ENCODE measurements at regions not wholly inside any gene's neighbourhood (a gene's known extent, or its start where the extent isn't known, plus 50 kb on each side); places are given as distances from the start of the nearest gene placed in this dataset.

DNA sequence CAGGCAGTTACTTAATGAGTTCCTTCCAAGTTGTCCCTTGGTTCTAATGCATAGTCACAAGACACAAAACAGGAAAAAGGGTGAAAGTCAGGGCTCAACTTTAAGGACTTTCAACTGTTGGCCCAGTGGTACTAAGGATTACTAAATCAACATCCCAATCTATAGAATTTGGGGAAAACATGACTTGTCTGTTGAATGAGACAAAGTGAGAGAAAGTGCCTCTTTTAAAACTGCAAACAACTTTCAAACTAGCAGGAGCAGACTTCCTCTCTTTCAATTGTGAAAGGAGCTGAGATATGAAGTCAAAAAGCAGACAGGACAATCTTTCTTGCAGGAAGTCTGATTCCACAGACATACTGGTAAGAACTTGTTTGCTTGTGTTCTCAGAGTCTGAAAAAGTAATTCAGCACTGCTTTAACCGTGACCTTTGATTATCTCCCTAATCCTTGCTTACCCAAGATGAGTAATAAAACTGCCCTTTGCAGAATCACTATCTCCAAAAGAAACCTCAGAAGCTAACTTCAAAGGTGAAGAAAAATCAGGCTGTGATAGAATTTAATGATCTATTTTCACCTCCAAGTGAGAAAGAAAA is 960.7 kb upstream of the RAG2 start:
- FAIRE-seq, result no peak

DNA sequence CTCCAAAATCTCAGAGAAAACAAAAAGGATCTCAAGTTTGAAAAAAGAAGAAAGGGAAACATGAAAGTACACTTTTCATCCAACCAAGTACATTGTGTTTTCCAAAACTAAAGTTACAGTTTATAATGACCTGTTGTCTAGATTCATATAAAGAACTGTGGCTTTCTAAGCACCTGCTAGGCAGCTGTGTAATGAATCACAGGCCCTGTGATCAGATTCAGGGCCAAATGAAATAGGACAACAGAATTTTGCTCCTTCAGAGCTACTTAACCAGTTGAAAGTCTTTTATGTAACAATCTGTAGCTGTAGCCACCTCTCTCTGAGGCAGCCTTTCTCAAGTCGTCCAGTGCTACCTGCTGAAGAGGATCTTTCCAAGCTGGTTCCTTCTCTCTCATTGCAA is 960.0 kb upstream of the RAG2 start:
- FAIRE-seq, result no peak

DNA sequence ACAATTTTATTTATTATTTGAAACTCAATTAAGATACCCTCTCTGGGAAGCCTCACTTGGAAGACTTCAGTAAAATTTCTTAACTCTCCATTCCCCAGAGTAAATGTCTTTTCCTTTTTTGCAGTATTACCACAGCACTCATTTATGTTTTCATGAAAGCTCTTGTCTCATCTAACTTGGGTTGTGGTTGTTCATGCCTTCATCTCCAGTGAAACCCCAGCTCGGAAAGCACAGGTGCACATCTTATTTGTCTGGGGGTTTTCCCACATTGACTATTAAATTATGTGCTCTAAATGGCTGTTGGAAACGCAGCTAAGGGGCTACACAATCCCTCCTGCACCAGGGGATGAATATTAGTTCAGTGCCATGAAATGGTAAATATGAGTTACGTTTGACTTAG is 954.2 kb upstream of the RAG2 start:
- no peak for FAIRE-seq

DNA sequence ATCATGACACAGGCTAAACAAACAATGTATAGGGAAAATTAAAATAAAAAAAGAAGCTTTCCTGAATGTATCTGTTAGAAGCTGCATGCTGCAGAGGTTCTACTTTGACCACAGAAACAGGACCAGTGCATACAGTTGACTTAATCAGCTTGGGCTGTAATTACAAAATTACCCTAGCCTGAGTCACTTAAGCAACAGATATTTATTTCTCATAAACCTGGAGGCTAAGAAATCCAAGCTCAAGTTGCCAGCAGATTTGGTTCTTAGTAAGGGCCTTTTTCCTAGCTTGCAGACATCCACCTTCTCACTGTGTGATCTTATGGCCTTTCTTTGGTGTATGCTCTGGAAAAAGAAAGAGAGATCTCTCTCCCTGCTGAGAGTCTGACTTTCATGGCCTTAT is 946.5 kb upstream of the RAG2 start:
- no peak for FAIRE-seq

DNA sequence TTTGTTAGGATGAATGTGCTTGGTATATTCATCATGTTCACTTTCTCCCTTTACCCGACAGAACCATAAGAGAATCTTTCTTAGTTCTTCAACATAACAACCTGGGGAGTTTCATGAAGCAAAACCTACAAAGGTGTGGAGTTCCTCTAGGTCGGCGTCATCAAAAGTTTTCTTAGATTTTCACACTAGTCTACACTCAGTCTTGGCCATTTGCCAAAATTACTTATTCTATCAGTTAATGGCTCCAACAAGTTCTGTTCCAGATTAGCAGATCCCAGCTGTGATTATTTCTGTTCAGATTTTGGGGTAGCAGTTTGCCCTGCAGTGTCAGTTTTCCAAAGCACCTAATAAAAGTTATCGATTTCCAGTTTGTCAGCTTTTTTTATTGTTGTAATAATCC is 935.8 kb upstream of the RAG2 start:
- FAIRE-seq, result no peak

DNA sequence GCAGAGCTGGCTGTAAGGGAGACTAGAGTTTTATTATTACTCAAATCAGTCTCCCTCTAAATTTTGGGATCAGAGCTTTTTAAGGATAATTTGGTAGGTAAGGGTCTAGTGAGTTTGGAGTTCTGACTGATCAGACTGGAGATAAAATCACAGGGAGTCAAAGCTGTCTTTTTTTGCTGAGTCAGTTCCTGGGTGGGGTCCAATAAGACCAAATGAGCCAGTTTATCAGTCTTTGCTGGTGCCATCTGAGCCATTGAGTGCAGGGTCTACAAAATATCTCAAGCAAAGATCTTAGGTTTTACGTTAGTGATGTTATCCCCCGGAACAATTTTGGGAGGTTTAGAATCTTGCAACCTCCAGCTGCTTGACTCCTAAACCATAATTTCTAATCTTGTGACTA is 935.1 kb upstream of the RAG2 start:
- no peak for FAIRE-seq

DNA sequence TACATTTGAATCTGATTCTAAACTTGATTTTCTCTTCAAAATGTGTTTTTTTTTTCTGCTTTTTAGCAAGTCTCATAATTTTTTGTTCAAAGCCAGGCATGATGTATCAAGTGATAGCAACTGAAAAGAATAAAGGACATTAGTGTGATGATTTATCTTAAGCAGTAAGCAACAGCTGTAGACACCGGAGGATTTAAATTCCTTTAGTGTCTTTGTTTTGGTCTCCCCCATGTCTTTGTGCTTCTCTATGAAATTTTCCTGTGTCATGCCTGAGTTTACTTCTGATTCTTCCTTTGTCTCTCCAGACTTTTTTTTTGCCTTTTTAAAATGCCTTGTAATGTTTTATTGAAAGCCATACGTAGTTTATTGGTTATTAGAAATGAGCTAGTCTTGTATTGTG is 934.2 kb upstream of the RAG2 start:
- no peak for FAIRE-seq

DNA sequence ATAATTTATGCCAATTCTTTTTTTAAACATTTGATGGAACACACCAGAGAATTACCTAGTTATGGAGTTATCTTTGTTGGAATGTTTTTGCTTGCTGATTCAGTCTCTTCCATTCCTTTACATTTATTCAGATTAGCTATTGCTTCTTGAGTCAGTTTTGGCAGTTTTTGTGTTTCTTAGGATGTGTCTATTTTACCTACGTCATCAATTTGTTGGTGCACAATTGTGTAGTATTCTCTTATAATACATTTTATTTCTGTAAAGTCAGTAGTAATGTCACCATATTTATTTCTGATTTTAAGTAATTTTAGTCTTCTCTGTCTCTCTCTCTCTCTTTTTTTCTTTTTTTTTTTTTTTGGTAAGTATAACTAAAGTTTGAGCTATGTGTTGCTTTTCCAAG is 929.5 kb upstream of the RAG2 start:
- FAIRE-seq, result no peak

DNA sequence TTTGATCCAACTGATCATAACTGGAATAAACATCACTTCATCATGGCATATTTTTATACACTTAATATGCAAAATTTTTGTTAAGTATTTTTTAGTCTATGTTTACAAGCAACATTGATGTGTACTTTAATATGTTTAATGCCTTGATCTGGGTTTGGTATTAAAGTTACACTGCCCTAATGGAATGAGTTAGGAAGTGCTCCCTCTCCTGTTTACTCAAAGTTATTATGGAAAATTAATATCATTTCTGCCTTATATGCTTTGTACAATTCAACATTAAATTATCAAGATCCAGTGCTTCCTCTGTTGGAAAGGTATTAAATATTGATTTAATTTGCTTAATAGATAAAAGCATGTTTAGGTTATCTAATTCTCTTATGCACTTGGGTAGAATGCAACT is 927.3 kb upstream of the RAG2 start:
- no peak for FAIRE-seq

DNA sequence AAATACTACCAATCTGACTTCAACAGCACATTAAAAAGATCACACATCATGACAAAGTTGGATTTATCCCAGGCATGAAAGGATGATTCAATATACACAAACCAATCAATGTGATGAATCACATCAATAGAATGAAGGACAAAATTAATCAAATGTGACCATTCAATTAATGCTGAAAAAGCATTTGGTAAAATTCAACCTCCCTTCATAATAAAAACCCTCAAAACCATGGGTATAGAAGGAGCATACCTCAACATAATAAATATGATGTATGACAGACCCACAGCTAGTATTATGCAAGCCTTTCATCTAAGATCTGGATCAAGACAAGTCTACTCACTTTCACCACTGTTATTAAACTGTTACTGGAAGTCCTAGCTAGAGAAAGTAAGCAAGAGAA is 921.7 kb upstream of the RAG2 start:
- no peak for FAIRE-seq

DNA sequence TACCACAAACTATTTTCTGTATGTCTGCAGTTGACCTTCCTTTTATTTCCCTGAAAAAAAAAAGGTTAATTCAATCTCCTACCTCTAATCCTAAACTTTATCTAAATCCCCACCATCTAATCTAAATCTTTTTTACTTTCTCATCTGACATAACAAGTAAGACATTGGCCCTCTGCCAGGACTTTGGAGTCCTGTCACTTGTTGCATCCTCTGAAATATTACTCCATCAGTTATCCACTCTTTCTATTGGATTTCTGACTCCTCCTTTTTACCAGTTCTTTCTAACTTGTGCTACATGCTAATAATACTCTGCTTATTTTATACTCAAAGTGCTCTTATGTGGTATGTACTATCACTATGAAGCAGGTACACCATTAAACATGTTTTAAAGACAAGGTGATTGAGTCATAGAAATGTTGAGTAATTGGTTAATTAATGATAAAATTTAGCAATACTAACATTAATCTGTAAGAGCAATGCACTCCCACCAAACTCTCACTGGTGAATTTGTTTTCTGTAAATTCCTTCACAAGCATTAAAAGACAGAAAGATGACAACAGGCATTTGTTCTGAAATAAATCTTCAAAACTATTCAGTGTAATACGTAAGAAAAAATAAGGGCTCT is 914.2 kb upstream of the RAG2 start:
- FAIRE-seq, result no peak

DNA sequence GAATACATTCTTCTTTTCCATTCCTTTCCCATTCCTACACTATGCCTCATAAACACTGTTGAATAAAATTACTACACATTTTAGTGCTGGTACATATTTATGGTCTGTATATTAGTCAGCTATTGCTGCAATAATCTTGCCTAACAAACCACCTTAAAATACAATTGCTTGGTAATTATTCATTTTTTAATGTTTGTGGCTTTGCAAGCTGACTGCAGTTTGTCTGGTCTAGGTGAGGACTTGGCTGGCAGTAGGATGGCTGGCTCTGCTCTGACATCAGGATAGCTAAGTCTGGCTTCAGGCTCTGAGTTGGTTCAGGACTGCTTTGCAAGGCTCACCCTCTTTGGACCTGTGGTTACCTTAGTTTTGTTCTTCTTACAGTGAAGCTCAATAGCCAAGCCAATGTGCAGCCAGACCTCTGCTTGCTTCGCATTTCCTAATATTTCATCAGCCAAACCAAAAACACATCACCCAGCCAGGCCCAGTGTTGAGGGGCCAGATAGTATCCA is 913.4 kb upstream of the RAG2 start:
- FAIRE-seq, result no peak

DNA sequence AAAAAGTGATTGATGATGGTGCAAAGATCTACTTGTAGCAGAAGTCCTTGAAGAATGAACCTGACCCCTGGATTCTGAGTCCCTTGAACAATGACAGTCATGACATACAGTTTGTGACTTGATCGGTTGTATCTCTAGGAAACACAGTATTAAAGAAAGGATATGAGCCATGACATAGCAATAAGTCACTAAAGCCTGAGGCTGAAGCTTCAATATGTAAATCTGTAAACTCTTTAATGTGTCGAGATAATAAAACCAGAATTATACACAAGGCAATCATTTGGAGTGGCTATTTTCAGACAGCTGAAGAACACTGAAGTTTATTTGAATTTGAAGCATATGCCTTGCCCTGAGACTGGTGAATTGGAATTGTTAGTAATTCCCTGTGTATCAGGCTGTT is 911.5 kb upstream of the RAG2 start:
- no peak for FAIRE-seq

DNA sequence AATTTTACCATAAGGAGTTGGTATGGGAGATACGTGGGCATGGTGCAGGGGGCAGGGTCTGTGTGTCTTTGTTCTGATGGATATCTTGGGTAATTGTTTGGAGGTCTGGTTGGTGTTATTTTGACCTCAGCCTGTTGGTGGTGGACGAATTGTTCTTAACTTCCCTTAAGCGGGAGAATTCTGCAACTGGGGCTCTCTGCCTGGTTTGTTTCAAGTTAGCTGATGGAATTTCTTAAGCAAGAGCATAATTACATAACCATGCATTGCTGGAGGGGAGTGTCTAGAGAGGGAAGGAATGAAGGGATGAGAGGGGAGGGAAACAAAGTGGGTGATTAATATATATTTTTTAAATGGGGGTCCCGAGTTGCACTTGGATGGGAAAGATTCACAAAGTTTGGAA is 908.5 kb upstream of the RAG2 start:
- FAIRE-seq, result no peak

DNA sequence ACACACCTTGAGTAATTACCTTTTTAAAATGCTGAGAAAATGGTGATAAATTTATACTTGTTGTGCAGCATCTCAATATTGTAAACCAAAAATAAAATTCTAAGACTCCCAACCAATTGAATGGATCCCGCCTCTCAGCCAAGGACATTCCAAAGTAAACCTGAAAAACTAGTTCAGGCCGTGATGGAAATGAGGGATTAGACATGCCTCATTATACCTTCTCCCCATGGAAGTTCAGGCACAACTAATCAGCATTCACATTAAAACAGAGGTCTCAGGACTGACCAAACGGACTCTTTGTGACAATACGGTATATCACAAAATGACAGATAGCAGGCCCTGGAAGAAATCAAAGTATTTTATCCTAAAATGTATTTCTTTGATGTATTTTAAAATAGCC is 907.4 kb upstream of the RAG2 start:
- FAIRE-seq, result no peak

DNA sequence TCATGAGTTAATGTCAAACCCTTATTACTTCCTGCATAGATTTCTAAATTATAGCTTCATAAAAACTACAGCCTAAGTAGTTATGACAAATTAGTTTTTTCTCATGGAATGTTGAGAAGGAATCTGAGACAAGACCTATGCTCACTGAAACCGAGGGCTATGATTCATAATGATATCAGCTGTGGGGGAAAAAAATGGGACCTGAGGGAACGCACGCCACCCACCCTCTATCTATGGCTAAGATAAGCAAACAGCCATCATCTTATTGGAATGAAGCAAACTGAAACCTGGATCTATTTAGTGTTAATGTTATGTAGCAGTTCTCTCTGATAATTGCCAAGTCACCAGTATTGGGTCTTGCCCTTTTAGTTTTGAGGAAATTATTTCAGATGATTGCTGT is 906.9 kb upstream of the RAG2 start:
- no peak for FAIRE-seq

DNA sequence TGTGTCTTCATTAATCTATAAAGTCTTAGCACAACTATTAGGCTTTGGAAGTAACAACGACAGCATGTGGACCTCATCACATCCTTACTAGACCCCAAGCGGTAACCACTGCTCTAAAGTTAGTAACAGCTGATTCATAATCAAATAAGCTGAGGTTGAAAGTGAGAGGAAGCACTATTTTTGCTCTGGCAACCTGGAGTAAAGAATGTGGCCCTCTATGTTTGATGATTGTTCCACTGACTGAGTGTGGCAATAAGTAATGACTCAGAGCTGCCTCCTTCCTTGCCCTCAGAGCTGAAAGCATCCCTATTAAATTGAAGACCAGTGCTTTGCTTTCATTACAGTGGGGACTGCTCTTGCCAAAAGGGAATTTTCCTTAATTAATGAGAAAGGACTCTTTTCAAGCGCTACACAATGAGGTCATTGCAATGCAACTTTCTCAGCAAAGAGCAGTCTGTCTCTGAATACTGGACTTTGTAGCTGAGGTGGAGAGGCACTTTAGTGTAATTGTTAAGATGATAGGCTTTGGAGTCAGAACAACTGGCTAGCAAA is 906.1 kb upstream of the RAG2 start:
- no peak for FAIRE-seq

DNA sequence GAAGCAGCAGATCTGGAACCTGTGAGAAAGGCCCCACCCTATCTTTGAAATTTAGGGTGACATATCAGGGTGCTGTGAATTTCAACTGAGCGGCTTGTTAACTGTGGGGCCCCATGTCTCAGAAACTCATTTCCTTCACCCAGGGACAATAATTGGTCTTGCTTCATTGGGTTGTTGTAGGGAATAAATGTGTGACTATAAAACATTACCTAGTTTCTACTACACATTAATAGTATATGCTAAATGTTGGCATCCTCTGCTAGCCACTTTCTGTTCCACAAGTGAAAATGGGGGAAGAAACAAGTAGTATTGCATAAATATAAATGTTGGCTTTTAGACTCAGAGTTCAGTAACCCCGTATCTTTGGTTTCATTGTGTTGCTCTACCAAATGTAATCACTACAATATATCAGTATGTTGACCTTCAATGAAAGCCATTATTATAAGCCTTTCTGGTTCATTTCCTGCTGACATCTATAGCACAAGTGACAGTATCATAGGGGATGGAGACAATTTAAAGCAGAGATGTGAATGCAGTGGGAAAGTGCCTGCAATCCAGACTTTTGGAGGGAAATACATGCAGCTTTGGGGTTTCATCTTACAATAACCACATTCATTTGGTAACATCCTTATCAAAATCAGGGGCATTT is 905.5 kb upstream of the RAG2 start:
- FAIRE-seq, result no peak

DNA sequence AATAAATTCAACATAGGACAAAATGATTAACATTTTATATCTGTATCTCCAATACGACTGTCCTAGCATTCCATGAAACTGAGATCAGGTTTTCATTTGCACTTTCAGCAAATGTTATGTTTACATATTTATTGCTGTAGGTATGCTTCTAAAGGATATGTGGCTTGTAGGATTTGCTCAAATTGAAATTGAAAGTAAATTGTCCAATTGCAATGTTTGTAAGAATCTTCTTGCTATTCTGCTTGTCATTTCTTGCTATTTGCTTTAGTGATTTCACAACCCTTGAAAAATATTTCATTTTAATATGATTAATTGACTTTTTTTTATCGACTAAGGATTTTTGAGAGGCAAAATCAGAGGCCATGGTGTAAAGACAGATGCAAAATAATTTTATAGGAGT is 904.2 kb upstream of the RAG2 start:
- no peak for FAIRE-seq

DNA sequence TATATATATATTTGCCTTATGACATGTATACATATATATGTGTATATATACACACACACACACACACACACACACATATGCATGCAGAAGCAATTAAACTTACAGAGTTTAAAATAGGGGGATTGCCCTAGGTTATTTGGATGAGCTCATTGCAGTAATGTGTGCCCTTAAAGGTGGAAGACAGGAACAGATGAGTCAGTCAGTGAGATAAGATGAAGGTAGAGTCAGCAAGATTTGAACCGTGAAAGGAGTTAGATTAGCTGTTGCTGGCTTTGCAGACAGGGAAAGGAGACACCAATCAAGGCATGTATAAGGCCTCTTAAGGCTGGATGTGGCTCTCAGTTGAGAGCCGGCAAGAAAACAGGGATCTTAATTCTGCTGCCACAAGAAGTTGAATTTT is 902.4 kb upstream of the RAG2 start:
- no peak for FAIRE-seq

DNA sequence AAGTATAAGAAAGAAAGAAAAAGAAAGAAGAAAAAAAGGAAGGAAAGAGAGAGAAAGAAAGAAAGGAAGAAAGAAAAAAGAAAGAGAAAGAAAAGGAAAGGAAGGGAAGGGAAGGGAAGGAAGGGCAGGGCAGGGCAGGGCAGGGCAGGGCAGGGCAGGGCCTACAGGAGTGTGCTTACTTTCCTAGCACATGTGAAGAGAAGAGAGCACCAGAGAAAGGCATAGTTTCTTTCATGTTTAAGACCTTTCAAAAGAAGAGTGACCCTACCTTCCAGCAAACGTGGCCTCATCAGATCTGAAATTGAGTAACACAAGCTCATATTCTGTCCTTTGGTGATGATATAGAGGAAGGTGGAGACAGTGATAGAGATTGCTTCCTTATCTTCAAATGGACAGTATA is 899.3 kb upstream of the RAG2 start:
- FAIRE-seq, result no peak

DNA sequence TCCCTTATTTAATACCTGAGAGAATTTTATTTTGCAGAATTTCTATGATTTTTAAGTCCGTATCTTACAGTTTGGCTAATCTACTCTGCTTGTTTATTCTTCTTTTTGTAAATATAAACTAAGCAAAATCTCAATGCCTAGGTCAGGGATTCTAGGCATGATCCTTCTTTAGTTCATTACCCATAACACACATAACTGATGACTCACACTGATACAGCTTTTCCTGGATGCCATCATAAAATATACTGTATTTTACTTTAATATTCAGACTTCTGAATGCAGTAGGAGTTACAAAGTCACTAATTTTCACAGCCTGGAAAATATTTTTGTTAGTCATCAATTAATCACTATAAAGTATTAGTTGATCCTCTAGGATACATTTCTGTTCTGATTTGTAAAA is 898.2 kb upstream of the RAG2 start:
- no peak for FAIRE-seq

DNA sequence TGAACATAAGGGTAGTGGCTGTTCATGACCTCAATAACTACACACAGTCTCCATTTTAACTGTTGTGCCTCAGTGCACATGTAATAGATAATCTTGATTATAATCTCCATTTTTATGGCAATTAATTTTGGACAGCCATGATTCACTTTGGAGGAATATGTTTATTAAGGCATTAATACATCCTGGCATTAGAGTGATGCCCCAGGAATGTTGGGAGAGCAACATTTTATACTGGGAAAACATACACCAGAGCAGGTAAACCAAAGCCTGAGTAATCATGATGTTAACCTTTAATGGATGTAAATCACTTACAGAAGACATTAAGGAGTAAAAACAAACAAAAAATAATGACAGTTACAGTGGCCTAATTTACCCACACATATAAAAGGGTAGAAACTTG is 886.3 kb upstream of the RAG2 start:
- FAIRE-seq, result no peak

DNA sequence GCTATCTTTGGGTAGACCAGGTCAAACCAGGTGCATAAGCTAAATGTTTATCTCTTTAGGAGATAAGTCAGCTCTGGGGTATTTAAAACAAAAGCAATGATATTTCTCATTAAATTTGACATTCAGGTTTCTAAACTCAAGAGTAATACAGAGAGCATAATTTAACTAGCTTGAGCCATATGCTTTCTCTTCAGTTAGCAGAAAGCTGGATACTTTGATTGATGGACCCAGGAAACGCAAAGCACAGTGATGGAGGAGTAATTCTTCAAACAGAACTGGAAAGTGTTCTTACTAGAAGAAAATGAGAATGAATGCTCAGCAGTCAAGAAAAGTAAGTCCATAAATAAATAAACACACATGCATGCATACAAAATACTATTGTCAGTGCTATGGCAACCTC is 885.7 kb upstream of the RAG2 start:
- no peak for FAIRE-seq
